ENCODE measurements at regions not wholly inside any gene's neighbourhood (a gene's known extent, or its start where the extent isn't known, plus 50 kb on each side); places are given as distances from the start of the nearest gene placed in this dataset.

- no peak overlapping the region for H3K4me2 ChIP-seq (ENCODE audit: low read depth, low read length, poor library complexity, severe bottlenecking)
- H3K79me2 ChIP-seq (ENCODE audit: insufficient read depth, low read length) = no peaks in the 10 kb centered on the region
- H3K27me3 ChIP-seq (ENCODE audit: insufficient read depth, low read length, poor library complexity, severe bottlenecking) = no peaks in the 10 kb centered on the region
Observed at GRCh38 chr2:36147670-36148390, 207.7 kb upstream of the CRIM1 start.

GRCh38 chr2:36146765-36147164, 208.8 kb upstream of the CRIM1 start:
- H3K9ac ChIP-seq (ENCODE audit: low read depth, low read length, poor library complexity, severe bottlenecking) = no peak overlapping the region
- H3K9me2 ChIP-seq (replicated peaks; ENCODE audit: low read depth, low read length) = no peaks in the 10 kb centered on the region
- H3K4me1 ChIP-seq (ENCODE audit: insufficient read depth, low read length, poor library complexity, severe bottlenecking) = peaks cover 4% of the 10 kb centered on the region
- no peaks in the 10 kb centered on the region for H3K27me3 ChIP-seq (ENCODE audit: insufficient read depth, low read length, poor library complexity, severe bottlenecking)
- H3K36me3 ChIP-seq (ENCODE audit: insufficient read depth, low read length) = no peaks in the 10 kb centered on the region
- H2AFZ ChIP-seq (ENCODE audit: low read length) = no peak overlapping the region
- H3K9me3 ChIP-seq (ENCODE audit: insufficient read depth, low read depth, low read length) = no peaks in the 10 kb centered on the region
- no peaks in the 10 kb centered on the region for H3F3A ChIP-seq (ENCODE audit: low read depth)
- TF ChIP-seq EZH2phosphoT487 (IDR thresholded peaks at IDR 0.05; ENCODE audit: borderline replicate concordance) (no peak), CTCF (conservative IDR thresholded peaks at IDR 0.05; ENCODE audit: low read length) (no peak)
- no peaks in the 10 kb centered on the region for H4K20me1 ChIP-seq (ENCODE audit: insufficient read depth, low read length, poor library complexity, severe bottlenecking)
- H3K79me2 ChIP-seq (ENCODE audit: insufficient read depth, low read length) = no peaks in the 10 kb centered on the region
- no peak overlapping the region for H3K4me3 ChIP-seq (ENCODE audit: low read length, poor library complexity, severe bottlenecking)
- no peak overlapping the region for H3K4me2 ChIP-seq (ENCODE audit: low read depth, low read length, poor library complexity, severe bottlenecking)

More at GRCh38 chr2:36147670-36148390, 207.7 kb upstream of the CRIM1 start:
- no peaks in the 10 kb centered on the region for H3K9me2 ChIP-seq (replicated peaks; ENCODE audit: low read depth, low read length)
- no peaks in the 10 kb centered on the region for H4K20me1 ChIP-seq (ENCODE audit: insufficient read depth, low read length, poor library complexity, severe bottlenecking)
- peaks cover 4% of the 10 kb centered on the region for H3K4me1 ChIP-seq (ENCODE audit: insufficient read depth, low read length, poor library complexity, severe bottlenecking)
- H3F3A ChIP-seq (ENCODE audit: low read depth) = no peaks in the 10 kb centered on the region
- no peak overlapping the region for H3K9ac ChIP-seq (ENCODE audit: low read depth, low read length, poor library complexity, severe bottlenecking)
- TF ChIP-seq CTCF (conservative IDR thresholded peaks at IDR 0.05; ENCODE audit: low read length) (no peak), EZH2phosphoT487 (IDR thresholded peaks at IDR 0.05; ENCODE audit: borderline replicate concordance) (no peak)
- no peaks in the 10 kb centered on the region for H3K9me3 ChIP-seq (ENCODE audit: insufficient read depth, low read depth, low read length)
- no peaks in the 10 kb centered on the region for H3K36me3 ChIP-seq (ENCODE audit: insufficient read depth, low read length)
- no peak overlapping the region for H2AFZ ChIP-seq (ENCODE audit: low read length)
- H3K4me3 ChIP-seq (ENCODE audit: low read length, poor library complexity, severe bottlenecking) = no peak overlapping the region

GRCh38 chr2:36140391-36140790, 215.2 kb upstream of the CRIM1 start:
- Histone ChIP-seq H3K4me3 (ENCODE audit: low read length, poor library complexity, severe bottlenecking) (no peak overlapping the region), H4K20me1 (ENCODE audit: insufficient read depth, low read length, poor library complexity, severe bottlenecking) (no peaks in the 10 kb centered on the region), H3K9me3 (ENCODE audit: insufficient read depth, low read depth, low read length) (no peaks in the 10 kb centered on the region), H3K4me2 (ENCODE audit: low read depth, low read length, poor library complexity, severe bottlenecking) (no peak overlapping the region), H3F3A (ENCODE audit: low read depth) (no peaks in the 10 kb centered on the region), H3K36me3 (ENCODE audit: insufficient read depth, low read length) (no peaks in the 10 kb centered on the region), H3K4me1 (ENCODE audit: insufficient read depth, low read length, poor library complexity, severe bottlenecking) (peaks cover 17% of the 10 kb centered on the region), H2AFZ (ENCODE audit: low read length) (no peak overlapping the region), H3K9me2 (replicated peaks; ENCODE audit: low read depth, low read length) (no peaks in the 10 kb centered on the region), H3K9ac (ENCODE audit: low read depth, low read length, poor library complexity, severe bottlenecking) (no peak overlapping the region), H3K27me3 (ENCODE audit: insufficient read depth, low read length, poor library complexity, severe bottlenecking) (no peaks in the 10 kb centered on the region), H3K79me2 (ENCODE audit: insufficient read depth, low read length) (no peaks in the 10 kb centered on the region)
- TF ChIP-seq EZH2phosphoT487 (IDR thresholded peaks at IDR 0.05; ENCODE audit: borderline replicate concordance) = no peak

- peak overlapping the region; percentile 20; the same call in 1 of the 2 replicates for H2AFZ ChIP-seq (ENCODE audit: low read length)
- H3K9ac ChIP-seq (ENCODE audit: low read depth, low read length, poor library complexity, severe bottlenecking) = no peak overlapping the region
- TF ChIP-seq EZH2phosphoT487 (IDR thresholded peaks at IDR 0.05; ENCODE audit: borderline replicate concordance) (no peak), CTCF (conservative IDR thresholded peaks at IDR 0.05; ENCODE audit: low read length) (no peak)
- H4K20me1 ChIP-seq (ENCODE audit: insufficient read depth, low read length, poor library complexity, severe bottlenecking) = no peaks in the 10 kb centered on the region
- H3K9me3 ChIP-seq (ENCODE audit: insufficient read depth, low read depth, low read length) = no peaks in the 10 kb centered on the region
- H3K36me3 ChIP-seq (ENCODE audit: insufficient read depth, low read length) = no peaks in the 10 kb centered on the region
- peak overlapping the region; percentile 13 for H3K4me3 ChIP-seq (ENCODE audit: low read length, poor library complexity, severe bottlenecking)
- H3K79me2 ChIP-seq (ENCODE audit: insufficient read depth, low read length) = no peaks in the 10 kb centered on the region
- H3K9me2 ChIP-seq (replicated peaks; ENCODE audit: low read depth, low read length) = no peaks in the 10 kb centered on the region
- no peaks in the 10 kb centered on the region for H3F3A ChIP-seq (ENCODE audit: low read depth)
- peak overlapping the region; percentile 46 for H3K4me2 ChIP-seq (ENCODE audit: low read depth, low read length, poor library complexity, severe bottlenecking)
- H3K27me3 ChIP-seq (ENCODE audit: insufficient read depth, low read length, poor library complexity, severe bottlenecking) = no peaks in the 10 kb centered on the region
- H3K4me1 ChIP-seq (ENCODE audit: insufficient read depth, low read length, poor library complexity, severe bottlenecking) = peaks cover 17% of the 10 kb centered on the region
Observed at GRCh38 chr2:36137612-36138011, 218.0 kb upstream of the CRIM1 start.
